ENCODE measurements at regions not wholly inside any gene's neighbourhood (a gene's known extent, or its start where the extent isn't known, plus 50 kb on each side); places are given as distances from the start of the nearest gene placed in this dataset.

- TF ChIP-seq, protein P1, sequence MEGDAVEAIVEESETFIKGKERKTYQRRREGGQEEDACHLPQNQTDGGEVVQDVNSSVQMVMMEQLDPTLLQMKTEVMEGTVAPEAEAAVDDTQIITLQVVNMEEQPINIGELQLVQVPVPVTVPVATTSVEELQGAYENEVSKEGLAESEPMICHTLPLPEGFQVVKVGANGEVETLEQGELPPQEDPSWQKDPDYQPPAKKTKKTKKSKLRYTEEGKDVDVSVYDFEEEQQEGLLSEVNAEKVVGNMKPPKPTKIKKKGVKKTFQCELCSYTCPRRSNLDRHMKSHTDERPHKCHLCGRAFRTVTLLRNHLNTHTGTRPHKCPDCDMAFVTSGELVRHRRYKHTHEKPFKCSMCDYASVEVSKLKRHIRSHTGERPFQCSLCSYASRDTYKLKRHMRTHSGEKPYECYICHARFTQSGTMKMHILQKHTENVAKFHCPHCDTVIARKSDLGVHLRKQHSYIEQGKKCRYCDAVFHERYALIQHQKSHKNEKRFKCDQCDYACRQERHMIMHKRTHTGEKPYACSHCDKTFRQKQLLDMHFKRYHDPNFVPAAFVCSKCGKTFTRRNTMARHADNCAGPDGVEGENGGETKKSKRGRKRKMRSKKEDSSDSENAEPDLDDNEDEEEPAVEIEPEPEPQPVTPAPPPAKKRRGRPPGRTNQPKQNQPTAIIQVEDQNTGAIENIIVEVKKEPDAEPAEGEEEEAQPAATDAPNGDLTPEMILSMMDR (IDR thresholded peaks at IDR 0.05; ENCODE audit: low read depth, low read length, poor library complexity, severe bottlenecking), result no peak
- no peak for TF ChIP-seq EZH2phosphoT487 (IDR thresholded peaks at IDR 0.05; ENCODE audit: borderline replicate concordance, low read length)
Measured at GRCh38 chr2:66775730-66776422, 341.0 kb downstream of the MEIS1 start.
